NOMO-1 treated with dmso at 0.1 percent for 144 hours (cell line): ENCODE measurements at regions not wholly inside any gene's neighbourhood (a gene's known extent, or its start where the extent isn't known, plus 50 kb on each side); places are given as distances from the start of the nearest gene placed in this dataset.

Experiments used
- DNase-seq: peaks from one replicate; lab custom pipeline; 2025; ENCODE audit not compliant: unreplicated experiment; lab: John Stamatoyannopoulos, UW

- DNase-seq: no peak
These were observed 104.9 kb upstream of the TSHZ2 start for GRCh38 chr20:52867305-52867704.

- DNase-seq: no peak
These were observed 107.1 kb upstream of the TSHZ2 start for GRCh38 chr20:52864916-52865605.

GRCh38 chr20:52859156-52859876 is 112.8 kb upstream of the TSHZ2 start:
- DNase-seq: no peak

- no peak for DNase-seq
These were observed 119.4 kb upstream of the TSHZ2 start for GRCh38 chr20:52852714-52853113.

- no peak for DNase-seq
These were observed 124.3 kb upstream of the TSHZ2 start for GRCh38 chr20:52847731-52848359.

GRCh38 chr20:52847029-52847660 is 125.0 kb upstream of the TSHZ2 start:
- DNase-seq: no peak

GRCh38 chr20:52845044-52845443 is 127.1 kb upstream of the TSHZ2 start:
- DNase-seq: no peak

GRCh38 chr20:52843425-52843824 is 128.7 kb upstream of the TSHZ2 start:
- DNase-seq: no peak

- no peak for DNase-seq
These were observed 131.2 kb upstream of the TSHZ2 start for GRCh38 chr20:52841003-52841402.

- no peak for DNase-seq
These were observed 132.1 kb upstream of the TSHZ2 start for GRCh38 chr20:52840041-52840440.

- no peak for DNase-seq
These were observed 133.5 kb upstream of the TSHZ2 start for GRCh38 chr20:52838510-52839241.

GRCh38 chr20:52837378-52837777 is 134.8 kb upstream of the TSHZ2 start:
- DNase-seq: no peak

- DNase-seq: no peak
These were observed 138.3 kb upstream of the TSHZ2 start for GRCh38 chr20:52833901-52834300.

GRCh38 chr20:52832151-52832774 is 139.9 kb upstream of the TSHZ2 start:
- no peak for DNase-seq

- no peak for DNase-seq
These were observed 141.6 kb upstream of the TSHZ2 start for GRCh38 chr20:52830598-52830997.

- DNase-seq: no peak
These were observed 143.0 kb upstream of the TSHZ2 start for GRCh38 chr20:52829111-52829510.

GRCh38 chr20:52828199-52828598 is 144.0 kb upstream of the TSHZ2 start:
- DNase-seq: no peak

- no peak for DNase-seq
These were observed 145.4 kb upstream of the TSHZ2 start for GRCh38 chr20:52826722-52827121.

- DNase-seq: no peak
These were observed 145.8 kb upstream of the TSHZ2 start for GRCh38 chr20:52826321-52826720.

GRCh38 chr20:52824494-52825216 is 147.5 kb upstream of the TSHZ2 start:
- no peak for DNase-seq
